Activated T-cell treated with anti-CD3 and anti-CD28 coated beads, Interleukin-2, amount 50 U/mL, for 48 hours (primary cell): ENCODE measurements at regions not wholly inside any gene's neighbourhood (a gene's known extent, or its start where the extent isn't known, plus 50 kb on each side); places are given as distances from the start of the nearest gene placed in this dataset.

Experiments used
- DNase-seq, 2 experiments: peaks; one replicate each; pipeline ENCODE4 v3.0.0-alpha.2; 2020

- no peak for DNase-seq
Measured at GRCh38 chr11:127627629-127628457, 627.3 kb upstream of the KIRREL3 start.

- no peak for DNase-seq
Measured at GRCh38 chr11:127627204-127627603, 626.6 kb upstream of the KIRREL3 start.

- no peak for DNase-seq
Measured at GRCh38 chr11:127625402-127625801, 624.8 kb upstream of the KIRREL3 start.

- DNase-seq: no peak
Measured at GRCh38 chr11:127624306-127624856, 623.8 kb upstream of the KIRREL3 start.

GRCh38 chr11:127622686-127623085, 622.1 kb upstream of the KIRREL3 start:
- DNase-seq: no peak

- no peak for DNase-seq
Measured at GRCh38 chr11:127620671-127621070, 620.1 kb upstream of the KIRREL3 start.

- DNase-seq: no peak
Measured at GRCh38 chr11:127619946-127620345, 619.4 kb upstream of the KIRREL3 start.

GRCh38 chr11:127618721-127619120, 618.2 kb upstream of the KIRREL3 start:
- no peak for DNase-seq

GRCh38 chr11:127616158-127616557, 615.6 kb upstream of the KIRREL3 start:
- DNase-seq: no peak

- DNase-seq: no peak
Measured at GRCh38 chr11:127612607-127613006, 612.0 kb upstream of the KIRREL3 start.

GRCh38 chr11:127609025-127609773, 608.6 kb upstream of the KIRREL3 start:
- no peak for DNase-seq

- DNase-seq: no peak
Measured at GRCh38 chr11:127607487-127608085, 607.0 kb upstream of the KIRREL3 start.

GRCh38 chr11:127601578-127601977, 601.0 kb upstream of the KIRREL3 start:
- no peak for DNase-seq

GRCh38 chr11:127600674-127601073, 600.1 kb upstream of the KIRREL3 start:
- DNase-seq: no peak

GRCh38 chr11:127598476-127598875, 597.9 kb upstream of the KIRREL3 start:
- no peak for DNase-seq

GRCh38 chr11:127596433-127596832, 595.9 kb upstream of the KIRREL3 start:
- DNase-seq: no peak

GRCh38 chr11:127592371-127592770, 591.8 kb upstream of the KIRREL3 start:
- no peak for DNase-seq

GRCh38 chr11:127590314-127590713, 589.7 kb upstream of the KIRREL3 start:
- no peak for DNase-seq

GRCh38 chr11:127588431-127588830, 587.9 kb upstream of the KIRREL3 start:
- no peak for DNase-seq

- DNase-seq: no peak
Measured at GRCh38 chr11:127587511-127587910, 586.9 kb upstream of the KIRREL3 start.

GRCh38 chr11:127576210-127576609, 575.6 kb upstream of the KIRREL3 start:
- no peak for DNase-seq

- DNase-seq: no peak
Measured at GRCh38 chr11:127574478-127574877, 573.9 kb upstream of the KIRREL3 start.

GRCh38 chr11:127568891-127569290, 568.3 kb upstream of the KIRREL3 start:
- DNase-seq: no peak
